Esophagus squamous epithelium (tissue), 5 donors: ENCODE measurements at regions not wholly inside any gene's neighbourhood (a gene's known extent, or its start where the extent isn't known, plus 50 kb on each side); places are given as distances from the start of the nearest gene placed in this dataset.

Experiments
- DNase-seq: peaks from one replicate; lab custom pipeline; 2025; lab: John Stamatoyannopoulos, UW
- H3K27ac ChIP-seq, 4 donors: fragments of 200-600 bp; sonication (generic); one replicate each; pipeline ENCODE4 v1.5.1; 2016 to 2019; ENCODE audit warnings: mild to moderate bottlenecking in 1 of 4
- H3K27me3 ChIP-seq, 4 donors: fragments of 200-600 bp; sonication (generic); 1 replicate in 3 of 4; 2 replicates in 1 of 4; pipeline versions ENCODE4 v1.5.1 to v1.6.0; 2017 to 2021; ENCODE audit warnings: antibody characterized with exemption in 1 of 4
- H3K36me3 ChIP-seq, 3 donors: fragments of 200-600 bp; sonication (generic); one replicate each; pipeline ENCODE4 v1.5.1; 2016 to 2019
- H3K4me1 ChIP-seq, 3 donors: fragments of 200-600 bp; sonication (generic); one replicate each; pipeline ENCODE4 v1.5.1; 2017 to 2019
- H3K4me3 ChIP-seq, 4 donors: fragments of 200-600 bp; sonication (generic); 1 replicate in 3 of 4; 2 replicates in 1 of 4; pipeline ENCODE4 v1.5.1; 2016 to 2019; ENCODE audit warnings: mild to moderate bottlenecking in 2 of 4, moderate library complexity in 1 of 4
- H3K9me3 ChIP-seq, 3 donors: fragments of 200-600 bp; sonication (generic); one replicate each; pipeline ENCODE4 v1.5.1; 2016 to 2019
- POLR2A ChIP-seq, 4 donors: fragments of 450-650 bp; IDR thresholded peaks; one replicate each; pipeline ENCODE4 v1.6.1; 2017; ENCODE audit warnings: antibody characterized with exemption in 4 of 4, mild to moderate bottlenecking in 4 of 4, moderate library complexity in 3 of 4
- WGBS, 2 donors: methylation state at CpG; one replicate each; pipeline ENCODE4 v1.1.5; 2018; 5-methylcytosine and 5-hydroxymethylcytosine counted together
- intact Hi-C: fragments of 100-400 bp; cut with DNase I; formaldehyde crosslinking; loops from one replicate; pipeline ENCODE4 v1.15.0; 2022
- TF ChIP-seq, protein P1 (sequence below), 6 experiments: fragments of 450-650 bp in 4 of 6; fragments of 200-600 bp in 2 of 6; sonication (generic) in 2 of 6; IDR thresholded peaks; one replicate each; pipeline ENCODE4 v1.5.1; 2016 to 2019; ENCODE audit warnings: antibody characterized with exemption in 6 of 6, mild to moderate bottlenecking in 4 of 6, moderate library complexity in 4 of 6
- donor health status: DM: yes; HTN: yes; CAD: no.

DNA sequence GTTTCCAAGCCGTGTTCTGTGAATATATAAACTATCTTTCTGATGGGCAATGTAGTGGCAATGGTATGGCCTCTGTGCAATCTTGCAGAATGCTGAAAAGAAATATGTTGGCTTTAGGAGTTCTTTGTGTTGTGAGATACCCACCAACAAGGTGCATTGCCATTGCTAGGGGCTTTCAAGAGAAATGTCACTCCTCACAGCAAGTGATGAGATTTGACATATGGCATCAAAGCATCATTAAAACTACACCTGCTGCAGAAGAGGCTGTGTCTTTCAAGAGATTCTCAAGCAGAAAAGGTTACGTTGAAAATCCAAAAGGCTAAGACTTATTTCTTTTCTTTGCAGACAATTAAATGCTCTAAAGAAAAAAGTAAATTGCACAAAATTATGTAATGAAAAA lies 1110.8 kb downstream of the CBLN2 start:
- intact Hi-C loops: no loop called here
- Histone ChIP-seq H3K36me3 (no peaks in the 10 kb centered on the region), H3K9me3 (peaks cover 0 to 3% (median 0%) of the 10 kb centered on the region in 3 donors), H3K4me3 (no peak overlapping the region), H3K27me3 (no peaks in the 10 kb centered on the region), H3K27ac (no peak overlapping the region), H3K4me1 (no peaks in the 10 kb centered on the region)
- DNase-seq: no peak
- 61% methylated on average over 2 of the region's 2 CpGs for WGBS, 2 donors
- TF ChIP-seq POLR2A (IDR thresholded peaks at IDR 0.05): no peak
- TF ChIP-seq, protein P1, sequence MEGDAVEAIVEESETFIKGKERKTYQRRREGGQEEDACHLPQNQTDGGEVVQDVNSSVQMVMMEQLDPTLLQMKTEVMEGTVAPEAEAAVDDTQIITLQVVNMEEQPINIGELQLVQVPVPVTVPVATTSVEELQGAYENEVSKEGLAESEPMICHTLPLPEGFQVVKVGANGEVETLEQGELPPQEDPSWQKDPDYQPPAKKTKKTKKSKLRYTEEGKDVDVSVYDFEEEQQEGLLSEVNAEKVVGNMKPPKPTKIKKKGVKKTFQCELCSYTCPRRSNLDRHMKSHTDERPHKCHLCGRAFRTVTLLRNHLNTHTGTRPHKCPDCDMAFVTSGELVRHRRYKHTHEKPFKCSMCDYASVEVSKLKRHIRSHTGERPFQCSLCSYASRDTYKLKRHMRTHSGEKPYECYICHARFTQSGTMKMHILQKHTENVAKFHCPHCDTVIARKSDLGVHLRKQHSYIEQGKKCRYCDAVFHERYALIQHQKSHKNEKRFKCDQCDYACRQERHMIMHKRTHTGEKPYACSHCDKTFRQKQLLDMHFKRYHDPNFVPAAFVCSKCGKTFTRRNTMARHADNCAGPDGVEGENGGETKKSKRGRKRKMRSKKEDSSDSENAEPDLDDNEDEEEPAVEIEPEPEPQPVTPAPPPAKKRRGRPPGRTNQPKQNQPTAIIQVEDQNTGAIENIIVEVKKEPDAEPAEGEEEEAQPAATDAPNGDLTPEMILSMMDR (IDR thresholded peaks at IDR 0.05): no peak

DNA sequence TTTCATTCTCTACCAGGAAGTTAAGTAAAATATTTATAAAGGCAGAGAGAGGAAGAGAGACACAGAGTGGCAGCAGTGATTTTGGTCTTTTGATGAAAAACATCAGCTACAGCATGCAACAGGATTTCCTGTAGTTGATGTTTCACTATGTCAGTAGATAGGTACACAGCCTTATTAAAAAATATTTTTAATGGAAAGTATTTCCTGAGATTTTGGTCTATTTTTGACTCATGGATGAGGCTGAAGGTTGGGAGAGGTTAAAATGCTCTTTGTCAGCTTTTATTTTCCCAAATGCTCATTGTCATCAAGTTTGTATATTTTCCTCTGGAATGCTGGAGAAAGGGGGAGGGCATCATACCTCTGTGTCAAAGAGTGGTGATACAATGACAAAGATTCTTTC lies 1112.5 kb downstream of the CBLN2 start:
- no peaks in the 10 kb centered on the region for H3K27me3 ChIP-seq
- no peaks in the 10 kb centered on the region for H3K4me1 ChIP-seq
- H3K27ac ChIP-seq: no peak overlapping the region
- DNase-seq: no peak
- H3K9me3 ChIP-seq: no peaks in the 10 kb centered on the region
- no peaks in the 10 kb centered on the region for H3K36me3 ChIP-seq
- no peak overlapping the region for H3K4me3 ChIP-seq
- intact Hi-C loops: no loop called here
- TF ChIP-seq POLR2A (IDR thresholded peaks at IDR 0.05): no peak
- TF ChIP-seq, protein P1 (IDR thresholded peaks at IDR 0.05): no peak

DNA sequence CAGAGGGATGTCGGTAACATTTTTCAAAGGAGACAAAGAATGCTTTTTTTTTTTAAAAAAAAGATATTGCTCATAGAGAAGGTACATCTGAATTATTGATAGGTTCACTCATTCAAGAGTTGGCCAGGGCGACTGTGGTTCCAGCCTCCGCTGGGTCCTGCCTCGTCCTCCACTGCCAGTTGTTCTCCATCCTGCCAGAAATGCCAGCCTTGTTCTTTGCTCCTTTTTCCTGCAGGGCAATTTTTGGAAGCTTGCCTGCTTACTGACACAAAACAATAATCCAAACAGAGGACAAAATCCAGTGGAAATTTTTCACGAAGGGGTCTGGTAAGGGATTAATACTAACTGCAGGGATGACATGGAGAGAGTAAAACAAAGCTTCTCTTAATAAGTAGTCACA lies 1113.0 kb downstream of the CBLN2 start:
- Histone ChIP-seq H3K36me3 (no peaks in the 10 kb centered on the region), H3K27me3 (no peaks in the 10 kb centered on the region), H3K4me1 (no peaks in the 10 kb centered on the region), H3K27ac (no peak overlapping the region), H3K9me3 (no peaks in the 10 kb centered on the region), H3K4me3 (no peak overlapping the region)
- intact Hi-C loops: no loop called here
- no peak for TF ChIP-seq POLR2A (IDR thresholded peaks at IDR 0.05)
- TF ChIP-seq, protein P1 (IDR thresholded peaks at IDR 0.05): no peak
- WGBS, 2 donors: 46 to 47% methylated on average over 5 of the region's 5 CpGs
- DNase-seq: no peak

DNA sequence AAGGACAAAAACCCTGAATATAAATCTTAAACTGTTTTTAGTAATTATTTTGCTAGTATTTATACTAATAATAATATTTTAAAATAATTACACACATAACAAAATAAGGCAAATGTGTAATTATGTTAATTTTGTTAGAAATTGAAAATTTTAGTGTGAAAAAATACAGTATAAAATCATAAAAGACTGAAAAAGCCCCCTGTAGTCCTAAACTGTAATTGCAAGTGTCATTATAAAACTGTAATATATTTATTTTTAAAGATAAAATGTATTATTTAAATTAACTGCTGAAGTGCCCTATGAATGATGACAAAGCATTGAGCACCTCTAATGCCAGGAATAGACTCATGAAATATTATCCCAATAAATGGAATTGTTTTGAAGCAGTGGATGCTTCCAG lies 1117.7 kb downstream of the CBLN2 start:
- Histone ChIP-seq H3K4me3 (no peak overlapping the region), H3K4me1 (no peaks in the 10 kb centered on the region), H3K27me3 (no peaks in the 10 kb centered on the region), H3K9me3 (no peaks in the 10 kb centered on the region), H3K27ac (no peak overlapping the region), H3K36me3 (no peaks in the 10 kb centered on the region)
- no peak for DNase-seq
- TF ChIP-seq, protein P1 (IDR thresholded peaks at IDR 0.05): no peak
- no peak for TF ChIP-seq POLR2A (IDR thresholded peaks at IDR 0.05)
- intact Hi-C loops: no loop called here

DNA sequence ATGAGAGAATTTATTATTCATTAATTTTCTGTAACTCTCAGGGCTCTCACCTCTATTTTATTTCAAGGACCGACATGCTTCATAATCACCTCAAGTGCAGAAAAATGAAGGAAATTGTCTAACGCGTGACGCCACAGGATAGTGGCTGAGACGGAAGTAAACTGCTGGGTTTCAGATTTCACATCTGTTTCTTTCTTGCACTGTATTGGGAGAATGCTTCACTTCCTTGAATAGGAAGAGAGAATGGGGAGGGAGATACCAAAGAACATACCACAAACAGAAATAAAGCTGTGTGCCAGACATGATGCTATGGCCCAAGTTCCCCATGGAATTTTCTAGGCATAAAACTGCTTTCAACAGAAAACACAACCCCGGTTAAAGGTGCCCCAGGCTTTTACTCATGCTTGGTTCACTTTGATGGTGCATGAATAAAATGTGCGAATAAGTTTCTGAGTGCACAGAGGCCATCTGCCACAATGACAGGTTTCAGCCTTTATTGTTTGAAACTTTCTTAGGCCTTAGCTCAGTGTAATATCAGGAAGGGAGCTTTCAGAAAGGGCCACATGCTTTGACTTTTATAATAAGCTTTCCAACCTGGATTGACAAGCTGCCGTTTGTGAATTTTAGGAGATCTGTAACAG lies 1116.4 kb downstream of the SOCS6 start:
- TF ChIP-seq, protein P1 (IDR thresholded peaks at IDR 0.05): no peak
- TF ChIP-seq POLR2A (IDR thresholded peaks at IDR 0.05): no peak
- Histone ChIP-seq H3K27me3 (no peaks in the 10 kb centered on the region), H3K4me1 (no peaks in the 10 kb centered on the region), H3K4me3 (no peak overlapping the region), H3K27ac (no peak overlapping the region), H3K36me3 (no peaks in the 10 kb centered on the region), H3K9me3 (no peaks in the 10 kb centered on the region)
- no peak for DNase-seq
- WGBS, 2 donors: 65 to 75% methylated on average over 8 of the region's 8 CpGs
- intact Hi-C loops: no loop called here
